ENCODE measurements at regions not wholly inside any gene's neighbourhood (a gene's known extent, or its start where the extent isn't known, plus 50 kb on each side); places are given as distances from the start of the nearest gene placed in this dataset.

DNA sequence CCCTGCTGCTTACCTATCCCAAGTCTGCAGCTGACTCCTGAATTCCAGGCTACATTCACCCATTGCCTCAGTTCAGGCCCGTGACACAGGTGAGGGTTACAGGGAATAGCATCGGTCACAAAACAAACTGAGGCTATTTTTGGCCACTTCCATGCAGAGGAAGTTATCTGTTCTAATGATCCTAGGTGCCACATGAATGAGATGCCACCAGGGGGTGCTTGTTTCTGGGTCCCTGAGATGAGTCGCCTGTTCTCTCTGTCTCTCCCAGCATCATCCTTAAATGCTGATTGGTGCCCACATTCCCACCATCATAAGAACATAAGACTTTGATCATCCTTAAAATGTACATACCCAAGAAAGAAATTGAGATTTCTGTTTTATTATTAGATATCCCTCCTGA, 119.0 kb upstream of the CELF4 start:
- no peaks in the 10 kb centered on the region for H3K9me3 ChIP-seq (ENCODE audit: control insufficient read depth in 4 of 4, low read length in 3 of 4)
- 63% methylated on average over 3 of the region's 3 CpGs for WGBS
- H3K9ac ChIP-seq (ENCODE audit: low read depth in 1 of 2, low read length in 2 of 2): no peak overlapping the region
- H3K27me3 ChIP-seq (ENCODE audit: control insufficient read depth in 4 of 4, insufficient read depth in 4 of 4, low read length in 3 of 4): no peaks in the 10 kb centered on the region
- no peak overlapping the region for H3K4me3 ChIP-seq (ENCODE audit: low read depth in 1 of 3, low read length in 3 of 3)
- H3K36me3 ChIP-seq (ENCODE audit: control insufficient read depth in 4 of 4, insufficient read depth in 3 of 4, low read depth in 1 of 4, low read length in 3 of 4): no peaks in the 10 kb centered on the region
- H3K4me1 ChIP-seq (ENCODE audit: control insufficient read depth in 4 of 4, insufficient read depth in 4 of 4, low read length in 3 of 4): no peaks in the 10 kb centered on the region
- H3K27ac ChIP-seq (ENCODE audit: low read depth in 1 of 2, low read length in 2 of 2): no peak overlapping the region
- TF ChIP-seq, protein P1, sequence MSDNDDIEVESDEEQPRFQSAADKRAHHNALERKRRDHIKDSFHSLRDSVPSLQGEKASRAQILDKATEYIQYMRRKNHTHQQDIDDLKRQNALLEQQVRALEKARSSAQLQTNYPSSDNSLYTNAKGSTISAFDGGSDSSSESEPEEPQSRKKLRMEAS (IDR thresholded peaks at IDR 0.05): no peak
- TF ChIP-seq, protein P2, sequence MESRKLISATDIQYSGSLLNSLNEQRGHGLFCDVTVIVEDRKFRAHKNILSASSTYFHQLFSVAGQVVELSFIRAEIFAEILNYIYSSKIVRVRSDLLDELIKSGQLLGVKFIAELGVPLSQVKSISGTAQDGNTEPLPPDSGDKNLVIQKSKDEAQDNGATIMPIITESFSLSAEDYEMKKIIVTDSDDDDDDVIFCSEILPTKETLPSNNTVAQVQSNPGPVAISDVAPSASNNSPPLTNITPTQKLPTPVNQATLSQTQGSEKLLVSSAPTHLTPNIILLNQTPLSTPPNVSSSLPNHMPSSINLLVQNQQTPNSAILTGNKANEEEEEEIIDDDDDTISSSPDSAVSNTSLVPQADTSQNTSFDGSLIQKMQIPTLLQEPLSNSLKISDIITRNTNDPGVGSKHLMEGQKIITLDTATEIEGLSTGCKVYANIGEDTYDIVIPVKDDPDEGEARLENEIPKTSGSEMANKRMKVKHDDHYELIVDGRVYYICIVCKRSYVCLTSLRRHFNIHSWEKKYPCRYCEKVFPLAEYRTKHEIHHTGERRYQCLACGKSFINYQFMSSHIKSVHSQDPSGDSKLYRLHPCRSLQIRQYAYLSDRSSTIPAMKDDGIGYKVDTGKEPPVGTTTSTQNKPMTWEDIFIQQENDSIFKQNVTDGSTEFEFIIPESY (IDR thresholded peaks at IDR 0.05): no peak
- no peak for TF ChIP-seq GABPA (IDR thresholded peaks at IDR 0.05 in 1 of 2, conservative IDR thresholded peaks at IDR 0.05 in 1 of 2)
- TF ChIP-seq NR2F2 (IDR thresholded peaks at IDR 0.05): no peak
- TF ChIP-seq TAF1 (conservative IDR thresholded peaks at IDR 0.05): no peak
- no peak for DNase-seq (ENCODE audit: low spot score)

DNA sequence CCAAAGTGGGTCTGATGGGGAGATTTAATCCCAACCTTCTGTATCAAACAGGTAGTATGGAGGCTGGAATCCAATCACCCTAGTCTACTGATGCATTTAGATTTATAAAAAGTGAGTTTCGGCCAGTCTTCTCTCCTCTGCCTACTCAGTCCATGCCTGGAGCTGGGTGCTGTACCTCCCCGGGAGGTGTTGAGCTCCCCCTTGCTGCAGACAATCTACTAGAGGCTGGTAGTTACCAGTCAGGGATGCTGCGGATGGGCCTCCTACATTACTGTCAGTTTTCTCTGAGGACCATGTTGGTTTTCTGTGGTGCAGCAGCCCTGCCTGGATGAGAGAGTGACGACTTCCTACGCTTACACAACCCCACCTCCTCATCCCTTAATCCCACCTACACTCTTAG, 118.6 kb upstream of the CELF4 start:
- H3K4me1 ChIP-seq (ENCODE audit: control insufficient read depth in 4 of 4, insufficient read depth in 4 of 4, low read length in 3 of 4): no peaks in the 10 kb centered on the region
- TF ChIP-seq NR2F2 (IDR thresholded peaks at IDR 0.05): no peak
- no peak for TF ChIP-seq YY1 (IDR thresholded peaks at IDR 0.05)
- TF ChIP-seq FOXA2 (IDR thresholded peaks at IDR 0.05): no peak
- no peak for TF ChIP-seq GABPA (IDR thresholded peaks at IDR 0.05 in 1 of 2, conservative IDR thresholded peaks at IDR 0.05 in 1 of 2)
- TF ChIP-seq JUND (IDR thresholded peaks at IDR 0.05): no peak
- no peak for TF ChIP-seq FOXA1 (IDR thresholded peaks at IDR 0.05)
- 76% methylated on average over 5 of the region's 5 CpGs for WGBS
- DNase-seq (ENCODE audit: low spot score): no peak
- no peak overlapping the region for H3K9ac ChIP-seq (ENCODE audit: low read depth in 1 of 2, low read length in 2 of 2)
- no peaks in the 10 kb centered on the region for H3K36me3 ChIP-seq (ENCODE audit: control insufficient read depth in 4 of 4, insufficient read depth in 3 of 4, low read depth in 1 of 4, low read length in 3 of 4)
- H3K9me3 ChIP-seq (ENCODE audit: control insufficient read depth in 4 of 4, low read length in 3 of 4): no peaks in the 10 kb centered on the region
- H3K4me3 ChIP-seq (ENCODE audit: low read depth in 1 of 3, low read length in 3 of 3): no peak overlapping the region
- no peaks in the 10 kb centered on the region for H3K27me3 ChIP-seq (ENCODE audit: control insufficient read depth in 4 of 4, insufficient read depth in 4 of 4, low read length in 3 of 4)
- H3K27ac ChIP-seq (ENCODE audit: low read depth in 1 of 2, low read length in 2 of 2): no peak overlapping the region

DNA sequence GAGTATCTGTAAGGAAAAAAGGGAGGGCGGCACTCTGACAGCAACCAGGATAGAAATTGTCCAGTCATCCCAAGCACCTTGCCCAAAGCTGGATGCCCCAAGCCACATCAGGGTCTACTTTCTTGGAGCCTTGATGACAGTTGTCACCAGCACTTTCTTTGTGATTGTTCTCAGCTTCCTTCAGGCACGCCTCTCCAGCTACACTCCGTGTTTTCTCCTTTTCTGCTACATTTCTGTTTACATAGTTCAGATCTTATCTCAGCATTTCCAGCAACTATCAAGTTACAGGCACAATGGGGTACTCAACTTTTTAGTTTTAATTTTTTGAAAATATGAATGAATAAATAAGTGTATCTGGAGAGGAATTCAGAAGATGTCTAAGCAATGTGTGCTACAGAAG, 115.3 kb upstream of the CELF4 start:
- H3K27ac ChIP-seq (ENCODE audit: low read depth in 1 of 2, low read length in 2 of 2): no peak overlapping the region
- no peaks in the 10 kb centered on the region for H3K4me1 ChIP-seq (ENCODE audit: control insufficient read depth in 4 of 4, insufficient read depth in 4 of 4, low read length in 3 of 4)
- peaks cover 0 to 2% (median 0%) of the 10 kb centered on the region in 4 donors for H3K27me3 ChIP-seq (ENCODE audit: control insufficient read depth in 4 of 4, insufficient read depth in 4 of 4, low read length in 3 of 4)
- H3K4me3 ChIP-seq (ENCODE audit: low read depth in 1 of 3, low read length in 3 of 3): no peak overlapping the region
- peaks cover 0 to 1% (median 0%) of the 10 kb centered on the region in 4 donors for H3K9me3 ChIP-seq (ENCODE audit: control insufficient read depth in 4 of 4, low read length in 3 of 4)
- H3K36me3 ChIP-seq (ENCODE audit: control insufficient read depth in 4 of 4, insufficient read depth in 3 of 4, low read depth in 1 of 4, low read length in 3 of 4): no peaks in the 10 kb centered on the region
- WGBS: 32% methylated on average over 3 of the region's 3 CpGs
- no peak overlapping the region for H3K9ac ChIP-seq (ENCODE audit: low read depth in 1 of 2, low read length in 2 of 2)
- no peak for DNase-seq (ENCODE audit: low spot score)
- TF ChIP-seq RXRA (IDR thresholded peaks at IDR 0.05): no peak
- TF ChIP-seq NR2F2 (IDR thresholded peaks at IDR 0.05): no peak
- TF ChIP-seq RAD21 (IDR thresholded peaks at IDR 0.05): no peak
- TF ChIP-seq, protein P1 (IDR thresholded peaks at IDR 0.05): no peak
- TF ChIP-seq HNF4A (conservative IDR thresholded peaks at IDR 0.05): no peak
- no peak for TF ChIP-seq FOXA1 (IDR thresholded peaks at IDR 0.05)
- TF ChIP-seq FOXA2 (IDR thresholded peaks at IDR 0.05): no peak
- TF ChIP-seq, protein P3, sequence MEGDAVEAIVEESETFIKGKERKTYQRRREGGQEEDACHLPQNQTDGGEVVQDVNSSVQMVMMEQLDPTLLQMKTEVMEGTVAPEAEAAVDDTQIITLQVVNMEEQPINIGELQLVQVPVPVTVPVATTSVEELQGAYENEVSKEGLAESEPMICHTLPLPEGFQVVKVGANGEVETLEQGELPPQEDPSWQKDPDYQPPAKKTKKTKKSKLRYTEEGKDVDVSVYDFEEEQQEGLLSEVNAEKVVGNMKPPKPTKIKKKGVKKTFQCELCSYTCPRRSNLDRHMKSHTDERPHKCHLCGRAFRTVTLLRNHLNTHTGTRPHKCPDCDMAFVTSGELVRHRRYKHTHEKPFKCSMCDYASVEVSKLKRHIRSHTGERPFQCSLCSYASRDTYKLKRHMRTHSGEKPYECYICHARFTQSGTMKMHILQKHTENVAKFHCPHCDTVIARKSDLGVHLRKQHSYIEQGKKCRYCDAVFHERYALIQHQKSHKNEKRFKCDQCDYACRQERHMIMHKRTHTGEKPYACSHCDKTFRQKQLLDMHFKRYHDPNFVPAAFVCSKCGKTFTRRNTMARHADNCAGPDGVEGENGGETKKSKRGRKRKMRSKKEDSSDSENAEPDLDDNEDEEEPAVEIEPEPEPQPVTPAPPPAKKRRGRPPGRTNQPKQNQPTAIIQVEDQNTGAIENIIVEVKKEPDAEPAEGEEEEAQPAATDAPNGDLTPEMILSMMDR (IDR thresholded peaks at IDR 0.05; ENCODE audit: low read depth, low read length, missing input control): no peak
- no peak for TF ChIP-seq GABPA (IDR thresholded peaks at IDR 0.05 in 1 of 2, conservative IDR thresholded peaks at IDR 0.05 in 1 of 2)
- TF ChIP-seq, protein P4, sequence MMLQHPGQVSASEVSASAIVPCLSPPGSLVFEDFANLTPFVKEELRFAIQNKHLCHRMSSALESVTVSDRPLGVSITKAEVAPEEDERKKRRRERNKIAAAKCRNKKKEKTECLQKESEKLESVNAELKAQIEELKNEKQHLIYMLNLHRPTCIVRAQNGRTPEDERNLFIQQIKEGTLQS (IDR thresholded peaks at IDR 0.05): no peak
- TF ChIP-seq, protein P5, sequence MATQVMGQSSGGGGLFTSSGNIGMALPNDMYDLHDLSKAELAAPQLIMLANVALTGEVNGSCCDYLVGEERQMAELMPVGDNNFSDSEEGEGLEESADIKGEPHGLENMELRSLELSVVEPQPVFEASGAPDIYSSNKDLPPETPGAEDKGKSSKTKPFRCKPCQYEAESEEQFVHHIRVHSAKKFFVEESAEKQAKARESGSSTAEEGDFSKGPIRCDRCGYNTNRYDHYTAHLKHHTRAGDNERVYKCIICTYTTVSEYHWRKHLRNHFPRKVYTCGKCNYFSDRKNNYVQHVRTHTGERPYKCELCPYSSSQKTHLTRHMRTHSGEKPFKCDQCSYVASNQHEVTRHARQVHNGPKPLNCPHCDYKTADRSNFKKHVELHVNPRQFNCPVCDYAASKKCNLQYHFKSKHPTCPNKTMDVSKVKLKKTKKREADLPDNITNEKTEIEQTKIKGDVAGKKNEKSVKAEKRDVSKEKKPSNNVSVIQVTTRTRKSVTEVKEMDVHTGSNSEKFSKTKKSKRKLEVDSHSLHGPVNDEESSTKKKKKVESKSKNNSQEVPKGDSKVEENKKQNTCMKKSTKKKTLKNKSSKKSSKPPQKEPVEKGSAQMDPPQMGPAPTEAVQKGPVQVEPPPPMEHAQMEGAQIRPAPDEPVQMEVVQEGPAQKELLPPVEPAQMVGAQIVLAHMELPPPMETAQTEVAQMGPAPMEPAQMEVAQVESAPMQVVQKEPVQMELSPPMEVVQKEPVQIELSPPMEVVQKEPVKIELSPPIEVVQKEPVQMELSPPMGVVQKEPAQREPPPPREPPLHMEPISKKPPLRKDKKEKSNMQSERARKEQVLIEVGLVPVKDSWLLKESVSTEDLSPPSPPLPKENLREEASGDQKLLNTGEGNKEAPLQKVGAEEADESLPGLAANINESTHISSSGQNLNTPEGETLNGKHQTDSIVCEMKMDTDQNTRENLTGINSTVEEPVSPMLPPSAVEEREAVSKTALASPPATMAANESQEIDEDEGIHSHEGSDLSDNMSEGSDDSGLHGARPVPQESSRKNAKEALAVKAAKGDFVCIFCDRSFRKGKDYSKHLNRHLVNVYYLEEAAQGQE (IDR thresholded peaks at IDR 0.05): no peak
- TF ChIP-seq, protein P2 (IDR thresholded peaks at IDR 0.05): no peak
- no peak for TF ChIP-seq JUND (IDR thresholded peaks at IDR 0.05)
- no peak for TF ChIP-seq TAF1 (conservative IDR thresholded peaks at IDR 0.05)

Data from liver (tissue), 8 donors.